HepG2 (cell line): ENCODE measurements at regions not wholly inside any gene's neighbourhood (a gene's known extent, or its start where the extent isn't known, plus 50 kb on each side); places are given as distances from the start of the nearest gene placed in this dataset.

Experiments used
- ATAC-seq: fragments of 200-7000 bp; cut with Tn5 transposase; 3 replicates; pipeline ENCODE4 v1.9.1; 2020; ENCODE audit warnings: mild to moderate bottlenecking, moderate library complexity
- BruUV-seq: library from RNA; stranded (reverse); fragments of 400-500 nt; replicated peaks from 2 replicates; lab custom pipeline; 2021; lab: Mats Ljungman, UMichigan
- CTCF ChIA-PET: fragments of 300-600 bp; formaldehyde crosslinking; extraction: SDS; loops from one replicate; lab custom pipeline; 2021; ENCODE audit warnings: low total read pairs, inconsistent platforms, low intra/inter-chr PET ratio; lab: Yijun Ruan, JAX
- POLR2A ChIA-PET: fragments of 350-600 bp; sonication (Branson Sonifier 250); formaldehyde crosslinking; loops from one replicate; lab custom pipeline; 2020; ENCODE audit warnings: antibody characterized with exemption, inconsistent platforms; lab: Yijun Ruan, JAX
- DNase-seq: peaks from one replicate; pipeline ENCODE4 v3.0.0-alpha.2; 2015; ENCODE audit warnings: low spot score
- FAIRE-seq: peaks from 3 replicates; lab custom pipeline; 2011; peaks lifted over from hg19 to GRCh38; lab: Jason Lieb, UNC
- H2AFZ ChIP-seq: one replicate; pipeline ENCODE4 v1.6.1; 2011; ENCODE audit warnings: low read length, inconsistent platforms
- H3K27ac ChIP-seq: fragments of 300-600 bp; 3 replicates; pipeline ENCODE4 v1.8.0; 2011; ENCODE audit warnings: mixed run types, mild to moderate bottlenecking, mixed read lengths, low read length, inconsistent platforms; ENCODE audit not compliant: insufficient read depth; ENCODE audit errors: extremely low read length
- H3K27me3 ChIP-seq, 2 experiments: fragments of 200-600 bp in 1 of 2; 2 replicates in 1 of 2; 3 replicates in 1 of 2; pipeline versions ENCODE4 v1.6.0 to v1.8.0; 2011; ENCODE audit warnings: low read length in 2 of 2, mild to moderate bottlenecking in 2 of 2, moderate library complexity in 2 of 2, inconsistent platforms in 1 of 2; ENCODE audit not compliant: insufficient read depth in 2 of 2, control insufficient read depth in 1 of 2
- H3K36me3 ChIP-seq, 2 experiments: fragments of 200-600 bp in 1 of 2; replicated peaks in 1 of 2; 2 replicates in 1 of 2; 3 replicates in 1 of 2; pipeline versions ENCODE4 v1.5.1 to v1.8.0; 2011; ENCODE audit warnings: low read length in 2 of 2, inconsistent platforms in 1 of 2; ENCODE audit not compliant: insufficient read depth in 2 of 2, control insufficient read depth in 1 of 2
- H3K4me1 ChIP-seq: 2 replicates; pipeline ENCODE4 v1.5.1; 2012; ENCODE audit warnings: low read length, inconsistent platforms; ENCODE audit not compliant: insufficient read depth
- H3K4me2 ChIP-seq: 2 replicates; pipeline ENCODE4 v1.6.0; 2011; ENCODE audit warnings: low read depth, low read length, inconsistent platforms
- H3K4me3 ChIP-seq, 3 experiments: fragments of 200-600 bp in 1 of 3; sonication (generic), shearing (Covaris generic) in 1 of 3; replicated peaks in 1 of 3; 2 replicates each; pipeline ENCODE4 v1.5.1; 2011 to 2016; ENCODE audit warnings: low read length in 3 of 3, inconsistent platforms in 2 of 3, low read depth in 2 of 3, mild to moderate bottlenecking in 2 of 3, control low read depth in 1 of 3, mixed read lengths in 1 of 3; ENCODE audit not compliant: insufficient read depth in 1 of 3
- H3K79me2 ChIP-seq: one replicate; pipeline ENCODE4 v1.6.1; 2011; ENCODE audit warnings: low read length, inconsistent platforms; ENCODE audit not compliant: insufficient read depth
- H3K9ac ChIP-seq: 2 replicates; pipeline ENCODE4 v1.6.0; 2011; ENCODE audit warnings: mild to moderate bottlenecking, low read depth, low read length, inconsistent platforms; ENCODE audit not compliant: insufficient read depth
- H3K9me3 ChIP-seq: 2 replicates; pipeline ENCODE4 v1.5.1; 2012; ENCODE audit warnings: mild to moderate bottlenecking, low read length
- H4K20me1 ChIP-seq: 2 replicates; pipeline ENCODE4 v1.6.0; 2011; ENCODE audit warnings: inconsistent platforms, mild to moderate bottlenecking, low read length, moderate library complexity; ENCODE audit not compliant: insufficient read depth
- ARID2 ChIP-seq: sonication (generic); formaldehyde crosslinking; IDR thresholded peaks from 2 replicates; pipeline ENCODE4 v1.8.1; 2022; ENCODE audit warnings: mild to moderate bottlenecking, missing genetic modification reagents, borderline replicate concordance
- CREB1 ChIP-seq, 2 experiments: fragments of 450-650 bp in 1 of 2; IDR thresholded peaks; 2 replicates each; pipeline ENCODE4 v1.6.1; 2016 to 2017; ENCODE audit warnings: control low read depth in 1 of 2, mild to moderate bottlenecking in 1 of 2, missing compliant biosample characterization in 1 of 2, missing genetic modification characterization in 1 of 2
- POGZ ChIP-seq: sonication (generic); formaldehyde crosslinking; IDR thresholded peaks from 2 replicates; pipeline ENCODE4 v1.4.0; 2020; ENCODE audit warnings: mild to moderate bottlenecking, missing genetic modification reagents
- ZNF580 ChIP-seq: IDR thresholded peaks from 2 replicates; pipeline ENCODE4 v1.6.1; 2016; ENCODE audit warnings: low read depth, borderline replicate concordance
- WGBS: methylation state at CpG from one replicate; pipeline ENCODE4 v1.1.6; 2017; ENCODE audit warnings: low lambda C conversion rate; 5-methylcytosine and 5-hydroxymethylcytosine counted together
- in situ Hi-C: cut with HindIII; loops from 2 replicates; pipeline ENCODE4 v1.10.0; 2017; ENCODE audit warnings: low pct_unique_long_range_greater_than_20kb; ENCODE audit not compliant: extremely low pct_ligation_motif_present
- intact Hi-C: fragments of 100-400 bp; cut with micrococcal nuclease; formaldehyde crosslinking; loops from one replicate; pipeline ENCODE4 v1.10.0; 2022; ENCODE audit not compliant: unreplicated experiment

DNA sequence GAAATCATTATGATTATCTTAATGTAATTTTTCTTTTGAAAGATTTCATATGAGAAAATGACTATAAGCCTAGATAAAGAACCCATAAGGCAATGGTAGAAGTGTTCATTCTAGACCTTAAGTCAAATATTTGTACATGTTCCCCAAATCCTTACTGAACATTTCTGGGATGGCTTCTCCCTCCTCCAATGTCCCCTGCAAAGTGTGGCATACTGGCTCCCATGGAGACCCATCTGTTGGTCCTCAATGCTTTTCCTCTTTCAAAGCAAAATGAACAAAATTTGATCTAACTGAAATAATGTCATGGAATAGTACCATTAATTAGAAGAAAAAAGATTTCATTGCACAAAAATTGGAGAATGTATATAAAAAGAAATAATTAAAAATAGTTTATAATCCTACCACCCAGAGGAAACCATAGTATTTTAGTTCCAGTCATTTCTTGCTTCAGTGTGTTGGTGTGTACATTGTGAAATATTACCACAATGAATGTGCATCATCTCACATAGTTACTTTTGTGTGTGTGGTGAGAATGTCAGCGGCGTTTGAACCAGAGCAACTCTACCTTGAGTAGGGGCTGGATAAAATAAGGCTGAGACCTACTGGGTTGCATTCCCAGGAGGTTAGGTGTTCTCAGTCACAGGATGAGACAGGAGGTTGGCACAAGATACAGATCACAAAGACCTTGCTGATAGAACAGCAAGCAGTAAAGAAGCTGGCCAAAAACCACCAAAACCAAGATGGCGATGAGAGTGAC lies 181.3 kb downstream of the UXS1 start:
- intact Hi-C loops, result no loop called here
- peaks cover 13% of the 10 kb centered on the region for H3K9me3 ChIP-seq
- FAIRE-seq, result no peak
- H3K27me3 ChIP-seq, result 0 out of 5 replicates have a peak, but pooled peaks cover 0 to 7% of the 10 kb centered on the region in 2 experiments
- in situ Hi-C loops, result no loop called here
- 61% methylated on average over 3 of the region's 3 CpGs for WGBS
- H3K79me2 ChIP-seq, result no peaks in the 10 kb centered on the region
- TF ChIP-seq ZNF580 (CRISPR knock-in tag), result no peak
- no peak for TF ChIP-seq ARID2 (CRISPR knock-in tag)
- no peak overlapping the region for H3K27ac ChIP-seq
- no peak overlapping the region for H2AFZ ChIP-seq
- no TSS peak for BruUV-seq
- H3K9ac ChIP-seq, result no peak overlapping the region
- no peak for DNase-seq
- peaks cover 6% of the 10 kb centered on the region; the same call in 1 of the 2 replicates for H3K4me1 ChIP-seq
- ATAC-seq, result no peak
- no peaks in the 10 kb centered on the region for H4K20me1 ChIP-seq
- ChIA-PET CTCF (no interaction called here), POLR2A (no interaction called here)
- no peak overlapping the region for H3K4me3 ChIP-seq
- no peak overlapping the region for H3K4me2 ChIP-seq
- no peaks in the 10 kb centered on the region for H3K36me3 ChIP-seq

DNA sequence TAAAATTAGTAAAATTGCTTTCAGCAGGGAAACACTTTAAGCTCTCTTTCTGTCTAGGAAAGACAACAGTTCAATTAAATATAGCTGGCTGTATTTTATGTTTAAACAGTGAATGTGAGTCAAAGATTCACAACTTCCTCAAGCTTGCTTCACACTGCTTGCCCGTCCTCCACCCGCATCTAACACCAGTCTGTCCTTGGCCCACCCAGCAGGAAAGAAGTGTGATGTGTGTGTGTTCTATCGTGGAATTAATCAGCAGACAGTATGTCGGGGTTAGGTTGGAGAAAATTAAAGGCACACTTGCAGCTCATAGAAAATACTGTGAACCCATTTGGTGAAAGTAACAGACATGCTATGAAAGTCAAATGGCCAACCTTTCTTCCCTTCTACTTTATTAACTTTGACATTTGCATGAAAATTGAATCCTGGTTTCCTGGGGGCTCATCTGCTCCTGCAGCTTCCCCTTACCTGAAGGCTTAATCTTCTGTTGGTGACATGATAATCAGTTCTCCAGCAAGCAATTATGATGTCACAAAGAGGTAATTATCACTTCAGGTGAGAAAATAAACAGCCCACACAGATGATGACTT lies 182.0 kb downstream of the UXS1 start:
- no peak for DNase-seq
- ChIA-PET CTCF (no interaction called here), POLR2A (no interaction called here)
- Histone ChIP-seq H3K36me3 (no peaks in the 10 kb centered on the region), H3K9ac (no peak overlapping the region), H3K9me3 (peaks cover 20% of the 10 kb centered on the region), H3K4me3 (no peak overlapping the region), H3K27me3 (0 out of 5 replicates have a peak, but pooled peaks cover 0 to 7% of the 10 kb centered on the region in 2 experiments), H3K4me2 (no peak overlapping the region), H3K4me1 (peaks cover 6% of the 10 kb centered on the region; the same call in 1 of the 2 replicates), H3K27ac (no peak overlapping the region), H4K20me1 (no peaks in the 10 kb centered on the region), H2AFZ (no peak overlapping the region), H3K79me2 (no peaks in the 10 kb centered on the region)
- BruUV-seq, result no TSS peak
- WGBS, result 27% methylated on average over 4 of the region's 4 CpGs
- FAIRE-seq, result no peak
- no peak for TF ChIP-seq POGZ (CRISPR knock-in tag)
- peak; percentile 24; the same call in 1 of the 2 replicates for TF ChIP-seq CREB1 (IDR thresholded peaks at IDR 0.05)
- TF ChIP-seq CREB1 (CRISPR knock-in tag; IDR thresholded peaks at IDR 0.05), result no peak
- intact Hi-C loops, result no loop called here
- in situ Hi-C loops, result no loop called here
- ATAC-seq, result no peak
